ENCODE measurements at regions not wholly inside any gene's neighbourhood (a gene's known extent, or its start where the extent isn't known, plus 50 kb on each side); places are given as distances from the start of the nearest gene placed in this dataset.

DNA sequence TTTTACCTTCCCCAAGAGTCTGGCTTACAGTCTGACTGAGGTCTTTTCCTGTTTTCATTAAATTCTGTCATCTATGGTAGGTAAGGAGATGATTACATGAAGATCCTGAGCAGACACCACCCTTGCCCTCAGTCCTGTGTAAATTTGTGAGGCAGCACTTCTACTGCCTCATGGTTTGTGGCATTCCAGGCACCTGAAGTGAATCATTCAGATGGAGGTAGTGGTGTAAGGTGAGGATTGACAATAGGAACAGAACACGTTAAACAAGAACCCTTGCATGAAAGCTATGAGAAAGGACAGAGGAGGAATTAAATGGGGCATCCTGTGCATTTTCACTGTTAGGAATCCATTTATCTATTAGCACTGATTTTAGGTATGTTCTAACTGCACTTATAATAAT is 618.6 kb downstream of the TLL1 start:
- no peak for DNase-seq (ENCODE audit: low spot score)

DNA sequence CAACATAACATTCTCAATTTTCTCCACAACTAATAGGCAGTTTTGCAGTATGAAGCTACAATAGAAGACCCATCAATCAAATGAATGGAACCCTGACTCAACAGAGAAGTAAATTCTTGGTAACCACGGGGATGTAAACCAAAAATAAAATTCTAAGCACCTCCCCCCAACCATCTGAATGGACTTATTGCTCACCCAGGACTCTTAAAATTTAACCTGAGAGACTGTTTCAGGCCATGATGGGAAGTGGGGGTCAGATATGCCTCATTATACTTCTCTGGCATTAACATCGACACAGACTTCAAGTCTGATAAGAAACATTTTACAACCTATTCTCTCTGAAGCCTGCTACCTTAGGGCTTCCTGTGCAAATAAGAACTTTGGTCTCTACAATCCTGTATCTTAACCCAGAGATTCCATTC is 620.9 kb downstream of the TLL1 start:
- no peak for DNase-seq (ENCODE audit: low spot score)

DNA sequence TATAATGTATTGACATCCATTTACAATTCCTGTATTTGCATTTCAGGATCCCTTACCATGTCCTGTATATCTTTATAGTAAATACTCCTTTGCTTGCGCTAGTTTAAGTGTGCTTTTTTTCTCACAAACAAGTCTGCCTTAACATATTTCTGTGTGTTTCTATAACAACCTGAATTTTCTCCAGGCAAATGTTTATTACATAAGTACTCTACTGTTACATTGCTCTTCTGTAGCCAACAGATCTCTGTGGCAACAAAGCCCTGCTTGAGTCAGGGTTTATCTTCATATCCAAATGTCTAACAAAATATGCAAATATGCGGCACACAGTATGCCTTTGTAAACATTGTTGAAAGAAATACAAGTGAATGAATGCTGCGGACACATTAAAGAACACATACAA is 625.5 kb downstream of the TLL1 start:
- no peak for DNase-seq (ENCODE audit: low spot score)

DNA sequence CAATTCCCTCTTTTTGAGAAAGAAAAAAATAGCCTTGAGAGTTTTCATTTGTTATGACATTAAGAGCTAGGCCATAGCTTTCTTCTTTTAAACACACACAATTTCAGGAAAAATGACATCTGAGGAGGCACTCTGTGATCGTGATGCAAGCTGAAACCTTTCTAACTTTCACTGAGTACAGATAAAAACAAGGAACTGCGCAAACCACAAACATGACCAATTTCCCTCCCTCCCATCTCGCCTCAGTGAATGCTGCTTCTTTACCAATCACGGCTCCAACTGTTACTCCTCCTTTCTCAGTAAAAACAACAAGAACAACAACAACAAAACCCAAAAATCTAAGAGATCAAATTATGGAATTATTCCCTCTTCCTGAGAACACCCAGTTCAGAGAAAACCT is 626.8 kb downstream of the TLL1 start:
- no peak for DNase-seq (ENCODE audit: low spot score)

DNA sequence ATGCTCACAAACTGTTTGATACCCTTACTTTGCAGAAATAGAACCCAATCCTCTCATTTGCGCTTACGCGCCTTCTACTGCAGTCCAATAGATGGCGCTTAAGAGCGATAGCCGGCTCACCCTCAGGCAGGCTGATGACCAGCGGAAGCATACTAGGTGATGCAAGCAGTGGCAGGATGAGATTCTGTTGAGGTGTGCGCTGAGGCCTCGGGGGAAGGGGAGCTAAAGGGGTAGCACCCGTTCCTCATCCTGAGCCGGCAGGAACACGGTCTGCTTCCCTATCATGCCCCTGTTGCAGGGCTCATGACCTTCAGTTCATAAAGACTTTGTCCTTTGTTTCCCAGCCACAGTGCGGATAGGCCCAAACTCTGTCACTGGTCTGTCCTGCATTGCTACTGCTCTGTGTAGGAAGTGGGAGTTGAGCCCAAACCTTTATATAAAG is 628.9 kb downstream of the TLL1 start:
- DNase-seq (ENCODE audit: low spot score), result no peak

DNA sequence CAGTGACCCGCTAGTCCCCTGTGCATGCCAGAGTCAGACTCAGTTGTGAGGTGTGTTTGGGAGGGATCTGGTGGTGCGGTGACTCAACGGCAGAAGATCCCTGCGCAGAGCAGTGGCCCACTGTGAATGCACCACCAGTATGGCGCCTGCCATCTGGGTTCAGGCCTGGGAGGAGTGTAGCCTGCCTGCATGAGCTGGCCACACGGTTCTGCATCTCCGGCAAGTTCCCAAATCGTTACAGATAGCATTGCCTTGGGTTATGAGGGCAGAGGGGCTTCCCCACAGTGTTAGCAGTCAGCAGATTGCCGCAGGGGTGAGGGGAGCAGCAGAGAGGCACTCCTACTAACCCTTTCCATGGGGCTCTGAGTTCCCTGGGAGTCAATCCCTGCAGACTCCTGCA is 629.6 kb downstream of the TLL1 start:
- DNase-seq (ENCODE audit: low spot score), result no peak

DNA sequence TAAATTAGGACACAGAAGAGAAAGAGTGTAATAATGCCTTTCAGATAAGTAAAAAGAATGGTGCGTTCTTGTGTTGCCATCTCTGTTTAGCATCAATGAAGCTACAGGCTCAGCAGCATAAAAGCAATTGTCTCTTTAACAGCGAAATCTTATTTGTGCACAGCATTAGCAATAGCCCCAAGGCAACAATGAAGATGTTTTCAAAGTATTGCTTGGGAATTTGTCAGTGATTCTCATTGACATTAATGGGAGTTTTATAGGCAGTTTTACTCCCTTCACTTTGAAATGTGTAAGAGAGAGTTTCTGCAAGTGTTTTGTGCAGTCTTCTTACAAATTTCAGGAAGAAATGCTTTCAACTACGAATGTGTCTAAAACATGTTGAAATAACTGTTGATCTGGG is 633.0 kb downstream of the TLL1 start:
- DNase-seq (ENCODE audit: low spot score), result no peak

DNA sequence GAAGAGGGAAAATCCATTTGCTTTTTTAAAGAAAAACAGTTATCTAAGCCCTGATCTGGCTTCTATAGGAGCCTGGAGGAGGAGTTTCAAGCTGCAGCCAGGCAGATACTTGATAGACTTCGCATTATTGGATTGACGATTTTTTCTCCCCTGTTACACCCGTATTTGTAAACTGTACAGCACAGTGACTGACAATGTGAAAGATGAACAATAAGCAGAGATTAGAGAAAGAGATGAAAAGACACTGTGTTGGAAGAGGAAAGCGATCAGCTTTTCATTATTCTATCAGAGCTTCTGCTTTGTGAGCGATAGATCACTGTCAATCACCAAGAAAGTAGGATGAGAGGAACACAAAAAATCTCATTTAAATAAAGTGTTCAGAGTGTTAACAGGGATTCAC is 639.2 kb downstream of the TLL1 start:
- no peak for DNase-seq (ENCODE audit: low spot score)

DNA sequence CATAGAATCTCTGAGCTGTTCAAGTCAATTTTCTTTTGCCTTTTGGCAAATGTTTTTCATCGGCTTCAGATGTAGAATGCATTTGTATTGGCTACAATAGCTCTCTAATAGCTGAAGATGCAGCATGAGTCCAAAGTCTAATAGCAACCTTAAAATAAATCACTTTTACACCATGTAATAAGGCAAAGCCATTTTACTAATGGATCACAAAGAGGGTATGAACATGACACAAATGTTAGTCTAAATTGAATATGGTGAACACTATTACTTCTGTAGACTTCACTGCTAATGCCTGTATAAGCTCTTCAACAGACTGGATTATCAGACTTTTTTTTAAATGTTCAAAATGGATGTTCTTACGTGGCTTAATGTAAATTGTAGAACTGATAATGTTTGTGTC is 645.3 kb downstream of the TLL1 start:
- DNase-seq (ENCODE audit: low spot score), result no peak

DNA sequence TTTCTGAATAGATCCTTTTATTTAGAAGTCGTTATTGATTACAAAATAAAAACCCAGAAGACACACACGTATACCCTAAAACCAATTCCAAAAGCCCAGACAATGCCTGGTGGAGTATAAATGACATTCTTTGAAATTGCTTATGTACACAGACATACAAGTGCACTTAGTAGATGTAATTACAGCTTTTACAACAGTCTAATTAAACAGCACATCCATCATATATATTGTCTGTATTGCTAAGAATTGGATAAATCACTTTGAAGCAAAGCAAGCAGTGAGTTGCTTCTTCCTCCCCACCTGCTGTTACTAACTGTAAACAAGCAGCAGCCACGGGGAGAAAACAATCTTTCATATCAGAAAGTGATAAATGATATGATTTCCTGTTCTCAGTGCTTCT is 645.7 kb downstream of the TLL1 start:
- DNase-seq (ENCODE audit: low spot score), result no peak

DNA sequence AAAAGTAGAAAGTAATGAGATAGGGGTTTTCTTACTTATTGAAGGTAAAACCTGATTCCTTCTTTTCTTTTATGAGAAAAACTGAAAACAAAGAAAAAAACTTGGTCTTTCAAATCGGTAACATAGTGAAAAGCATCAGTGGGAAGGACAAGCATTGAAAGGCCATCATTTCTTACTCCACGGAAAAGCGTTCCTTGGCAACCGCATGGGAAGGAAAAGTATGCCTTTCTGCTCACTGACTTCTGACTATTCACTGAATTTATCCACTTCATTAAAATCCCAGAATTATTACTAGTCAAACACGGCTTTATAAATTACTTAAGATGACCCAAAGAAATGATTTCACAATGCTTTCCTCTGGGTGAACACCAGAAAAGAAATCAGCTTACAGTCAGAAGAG is 646.7 kb downstream of the TLL1 start:
- DNase-seq (ENCODE audit: low spot score), result no peak

DNA sequence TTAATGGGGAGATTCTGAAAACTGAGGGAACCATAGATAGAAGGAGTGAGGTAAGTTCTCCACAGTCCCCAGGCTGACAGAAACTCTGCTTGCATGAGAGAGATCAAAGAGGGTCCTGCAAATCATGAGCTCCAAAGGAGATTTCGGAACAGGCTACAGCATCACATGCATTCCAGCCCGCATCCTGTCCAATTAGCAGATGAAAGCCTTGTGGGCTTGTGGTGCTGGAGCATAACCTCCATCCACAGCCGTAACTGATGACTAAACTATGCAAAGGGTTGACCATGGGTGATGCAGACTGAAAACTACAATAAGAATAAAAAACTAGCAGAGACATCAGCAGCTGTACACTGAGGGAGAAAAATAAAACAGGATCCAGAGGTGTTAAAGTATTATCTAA is 654.5 kb downstream of the TLL1 start:
- no peak for DNase-seq (ENCODE audit: low spot score)

DNA sequence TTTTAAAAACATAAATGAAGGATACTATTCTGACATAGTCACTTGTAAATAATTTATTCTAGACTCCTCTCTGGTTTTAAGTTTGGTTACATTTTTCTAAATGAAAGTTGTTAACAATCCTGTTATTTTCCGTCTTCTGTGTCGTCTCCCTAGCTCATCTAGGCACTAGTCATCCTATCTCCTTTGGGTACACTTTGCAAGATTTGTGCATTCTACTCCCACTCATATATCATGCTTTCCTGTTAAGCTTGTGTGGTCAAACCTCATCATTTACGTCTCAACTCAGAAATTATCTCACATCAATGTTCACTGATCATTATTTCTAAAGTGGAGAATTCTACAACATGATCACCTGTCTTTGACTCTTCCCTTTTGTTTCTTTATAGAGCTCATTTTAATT is 658.7 kb downstream of the TLL1 start:
- DNase-seq (ENCODE audit: low spot score), result no peak

DNA sequence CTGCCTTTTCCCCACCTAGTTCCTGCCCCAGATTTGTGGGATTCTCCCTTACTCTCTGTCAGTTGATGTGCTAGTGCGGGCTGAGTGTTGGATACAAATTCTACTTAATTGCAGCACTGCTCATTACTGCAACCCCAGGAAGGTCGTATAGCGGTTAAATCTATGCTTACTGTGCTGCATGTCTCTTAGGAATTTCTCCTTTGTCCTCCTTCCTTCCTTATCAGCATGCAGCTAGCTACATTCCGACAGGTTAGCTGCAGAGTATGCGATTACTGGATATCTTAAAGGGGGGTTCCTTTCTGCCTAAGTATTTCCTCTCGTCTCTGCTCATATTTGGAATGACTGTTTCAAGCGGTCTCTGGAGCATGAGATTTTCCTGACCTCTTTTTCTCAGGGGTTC is 662.8 kb downstream of the TLL1 start:
- DNase-seq (ENCODE audit: low spot score), result no peak

DNA sequence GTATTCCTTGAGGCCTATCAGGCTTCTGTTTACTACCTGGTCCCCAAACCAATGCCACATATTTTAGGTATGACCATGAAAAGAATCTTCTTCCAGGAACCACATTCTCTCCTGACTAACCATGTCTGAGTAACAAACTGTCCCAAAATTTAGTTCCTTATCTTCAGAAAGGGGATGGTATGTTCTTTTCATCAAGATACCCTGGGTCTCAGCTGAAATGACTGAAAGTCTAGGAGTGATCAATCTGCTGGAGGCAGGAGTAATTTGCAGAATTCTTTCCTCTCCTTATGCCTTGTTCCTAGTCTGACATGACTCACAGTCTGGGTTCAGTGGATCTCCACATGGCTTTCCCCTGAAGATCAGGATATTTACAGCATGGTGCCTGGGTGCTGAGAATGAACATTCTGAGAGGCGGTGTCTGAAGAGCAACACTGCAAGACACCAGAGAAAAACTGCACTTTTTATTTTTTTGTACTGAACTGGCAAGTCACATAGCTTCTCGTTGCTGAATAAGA is 665.5 kb downstream of the TLL1 start:
- DNase-seq (ENCODE audit: low spot score), result no peak

DNA sequence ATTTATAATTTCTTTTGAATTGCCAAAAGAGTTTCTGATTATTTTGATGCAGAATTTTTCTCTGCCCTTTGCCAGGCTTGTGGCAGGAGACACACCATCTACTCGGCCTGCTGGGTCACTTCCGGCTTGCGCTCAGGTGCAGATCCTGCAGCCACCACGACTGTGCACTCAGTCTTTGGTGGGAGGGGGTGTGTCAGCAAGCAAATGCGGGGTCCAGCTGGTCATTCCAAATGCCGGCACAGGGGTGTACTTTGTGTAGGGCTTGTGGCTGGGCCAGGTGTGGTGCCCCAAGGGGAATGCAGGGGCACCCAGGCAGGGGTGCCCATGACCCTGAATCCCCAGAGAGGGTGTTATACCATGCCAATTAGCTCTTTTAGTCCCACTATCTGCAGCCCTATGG is 673.0 kb downstream of the TLL1 start:
- no peak for DNase-seq (ENCODE audit: low spot score)

DNA sequence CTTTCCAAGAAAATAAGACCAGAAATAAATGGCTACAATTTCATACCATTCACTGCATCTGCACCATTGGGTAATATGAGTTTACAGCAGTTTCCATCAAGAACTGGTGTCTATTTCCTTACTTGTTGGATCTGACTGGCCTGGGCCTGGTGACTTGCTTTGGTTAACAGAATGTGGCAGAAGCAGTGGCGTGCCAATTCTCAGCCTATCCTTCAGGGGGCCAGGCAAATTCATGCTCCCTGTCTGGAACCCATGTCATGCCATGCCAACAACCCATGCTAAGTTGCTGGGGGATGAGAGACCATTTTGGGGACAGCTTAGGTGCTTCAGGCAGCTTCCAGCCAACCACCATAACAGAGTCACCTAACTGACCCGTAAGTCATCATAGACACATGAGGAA is 656.7 kb downstream of the SPOCK3 start:
- no peak for DNase-seq (ENCODE audit: low spot score)

DNA sequence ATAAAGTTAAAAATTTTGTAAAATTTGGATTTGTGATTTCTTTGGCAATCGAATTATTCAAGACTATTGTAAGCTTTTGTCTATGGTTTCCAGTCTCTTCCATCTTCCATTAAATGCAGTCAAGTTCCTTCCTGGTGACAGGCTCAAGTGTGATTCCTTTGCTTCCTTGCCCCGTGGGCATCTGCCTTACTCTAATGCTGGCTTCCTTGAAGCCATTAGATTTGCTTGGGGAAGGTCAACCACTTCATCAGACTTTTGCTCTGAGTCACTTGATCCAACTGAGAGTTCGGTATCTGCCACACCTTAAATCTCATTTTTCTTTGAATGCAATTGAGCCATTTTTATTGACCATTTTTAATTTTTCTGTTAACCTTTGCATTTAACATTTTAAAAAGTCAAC is 648.8 kb downstream of the SPOCK3 start:
- no peak for DNase-seq (ENCODE audit: low spot score)

DNA sequence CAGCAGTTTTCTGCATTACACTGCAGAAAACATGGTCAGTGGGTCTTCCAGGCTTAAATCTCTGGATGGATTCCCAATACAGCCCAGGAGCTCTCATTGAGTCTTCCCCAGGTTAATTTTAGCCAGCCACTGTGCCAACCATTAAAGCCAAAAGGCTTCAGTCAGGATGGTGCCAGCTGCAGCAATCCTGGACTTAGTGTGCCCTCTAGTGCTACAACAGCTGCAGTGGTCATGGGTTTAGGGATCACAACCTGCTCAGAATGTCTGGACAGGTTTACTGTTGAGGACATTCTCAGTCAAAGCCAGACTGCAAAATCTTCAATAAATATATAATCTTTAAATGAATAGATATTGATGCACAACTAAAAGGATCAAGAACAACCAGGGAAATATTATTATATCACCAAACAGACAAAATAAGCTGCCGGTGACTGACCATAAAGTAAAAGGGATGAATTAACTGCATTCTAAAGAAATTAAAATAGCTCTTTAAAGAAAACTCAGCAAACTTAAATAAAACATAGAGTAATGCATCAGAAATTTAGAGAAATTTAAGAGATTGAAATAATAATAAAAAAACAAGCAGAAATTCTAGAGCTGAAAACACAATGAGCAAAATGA is 639.9 kb downstream of the SPOCK3 start:
- no peak for DNase-seq (ENCODE audit: low spot score)

DNA sequence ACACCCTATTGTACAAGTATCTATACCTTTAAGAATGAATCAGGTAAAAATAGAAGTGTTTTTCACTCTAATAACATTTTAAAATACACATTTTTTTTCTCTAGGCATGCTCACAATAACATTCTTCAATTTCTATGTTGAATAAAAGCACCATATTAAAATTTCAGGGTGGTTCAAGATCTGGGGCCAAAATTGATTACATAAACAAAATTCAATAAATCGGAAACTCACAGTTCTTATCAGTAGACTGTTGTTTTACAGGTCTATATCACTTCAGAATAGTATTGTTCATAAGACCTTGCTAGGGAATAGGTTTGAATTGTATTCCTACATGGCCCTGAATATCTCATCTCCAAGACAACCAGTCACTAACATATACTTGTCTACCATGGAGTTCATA is 634.0 kb downstream of the SPOCK3 start:
- no peak for DNase-seq (ENCODE audit: low spot score)

DNA sequence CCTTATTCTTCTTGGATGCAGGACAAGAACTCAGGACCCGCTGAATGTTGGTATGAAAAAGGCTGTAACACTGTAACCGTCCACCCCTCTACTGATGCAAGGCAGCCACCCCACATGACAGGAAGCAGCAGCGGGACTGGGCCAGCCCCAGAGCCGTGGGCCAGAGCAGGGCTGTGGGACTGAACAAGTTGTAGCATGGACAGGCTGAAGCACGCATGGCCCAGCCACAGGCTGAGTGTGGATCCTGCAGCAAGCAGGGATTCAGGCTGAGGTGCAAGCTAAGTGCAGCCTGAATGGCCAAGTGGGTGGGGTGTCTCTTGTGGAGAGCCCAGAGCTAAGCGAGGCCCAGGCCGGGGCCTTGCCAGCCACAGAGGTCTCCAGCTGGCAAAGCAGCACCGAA is 632.2 kb downstream of the SPOCK3 start:
- no peak for DNase-seq (ENCODE audit: low spot score)

DNA sequence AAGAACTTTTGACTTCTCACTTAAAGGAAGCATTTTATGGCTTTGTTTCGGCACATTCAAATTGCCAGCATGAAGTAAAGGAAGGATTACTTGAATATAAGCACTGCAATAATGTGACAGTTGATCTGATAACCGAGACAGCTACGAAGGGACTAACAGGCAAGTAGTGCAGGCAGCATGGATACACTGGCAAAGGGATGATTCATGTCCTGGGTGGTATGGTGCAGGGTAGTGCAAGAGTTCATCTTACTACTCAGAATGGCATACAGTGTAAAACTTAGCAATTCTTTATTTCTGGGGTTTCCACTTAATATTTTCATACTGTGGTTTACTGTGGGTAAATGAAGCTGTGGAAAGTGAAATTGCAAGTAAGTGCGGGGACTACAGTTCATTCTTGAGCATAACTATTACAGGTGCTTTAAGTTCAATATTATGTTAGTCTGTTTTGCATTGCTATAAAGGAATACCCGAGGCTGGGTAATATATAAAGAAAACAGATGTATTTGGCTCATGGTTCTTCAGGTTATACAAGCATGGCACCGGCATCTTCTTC is 611.8 kb downstream of the SPOCK3 start:
- no peak for DNase-seq (ENCODE audit: low spot score)

DNA sequence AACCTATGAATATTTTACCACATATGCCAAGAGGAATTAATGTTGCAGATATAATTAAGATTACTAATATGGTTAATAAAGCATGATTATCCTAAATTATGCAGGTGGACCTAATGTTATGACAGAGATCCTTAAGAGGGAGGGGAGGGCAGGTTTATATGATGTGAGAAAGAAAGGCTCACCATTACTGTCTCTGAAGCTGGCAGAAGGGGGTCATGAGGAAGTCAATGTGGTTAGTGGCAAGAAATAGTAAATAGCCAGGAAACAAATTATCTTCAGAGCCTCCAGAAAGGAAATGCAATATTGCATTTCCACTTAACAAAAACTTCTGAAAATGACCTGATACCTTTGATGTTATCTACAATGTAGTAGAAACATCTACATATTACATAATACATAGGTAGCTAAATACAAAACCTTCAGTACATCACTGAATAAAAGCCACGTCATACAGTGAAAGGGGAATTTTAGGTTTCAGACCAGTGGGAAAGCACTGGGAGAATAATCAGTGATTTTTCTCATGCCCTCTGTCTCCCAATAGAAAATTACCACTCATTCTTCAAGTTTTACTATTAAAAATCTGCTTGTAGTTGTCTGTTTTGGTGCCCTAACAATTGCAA is 609.2 kb downstream of the SPOCK3 start:
- DNase-seq (ENCODE audit: low spot score), result no peak

DNA sequence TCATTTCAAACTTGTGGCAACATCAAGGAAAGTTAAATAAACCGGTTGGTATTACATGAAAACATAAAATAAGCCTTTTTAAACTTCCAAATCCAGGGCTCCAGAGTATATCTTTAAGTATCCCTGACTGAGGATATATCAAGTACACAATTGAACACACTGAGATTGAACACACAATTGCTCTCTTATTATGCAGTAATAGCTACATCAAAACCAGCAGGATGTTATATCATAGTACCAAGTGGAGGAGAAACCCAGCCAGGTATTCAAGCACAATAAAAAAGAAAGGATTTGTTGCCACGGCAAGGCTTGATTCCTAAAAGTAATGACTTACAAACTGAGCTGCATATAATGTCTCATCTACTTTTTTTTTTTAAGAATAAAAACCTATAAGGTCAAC is 605.8 kb downstream of the SPOCK3 start:
- no peak for DNase-seq (ENCODE audit: low spot score)

Measured in hematopoietic multipotent progenitor cell treated with erythropoietin and hydrocortisone succinate and interleukin-3 and kit ligand, for 15 days (in vitro differentiated cells).